Muscle of leg (tissue), 3 donors: ENCODE measurements at regions not wholly inside any gene's neighbourhood (a gene's known extent, or its start where the extent isn't known, plus 50 kb on each side); places are given as distances from the start of the nearest gene placed in this dataset.

Source experiments
- DNase-seq: peaks from one replicate; pipeline ENCODE4 v3.0.0; 2013
- H3K27ac ChIP-seq: one replicate; pipeline ENCODE4 v1.5.1; 2013; ENCODE audit warnings: mild to moderate bottlenecking, low read length, control low read depth
- H3K27me3 ChIP-seq: one replicate; pipeline ENCODE4 v1.6.1; 2013; ENCODE audit warnings: low read length; ENCODE audit not compliant: control insufficient read depth, insufficient read depth
- H3K36me3 ChIP-seq: one replicate; pipeline ENCODE4 v1.6.1; 2013; ENCODE audit warnings: low read length; ENCODE audit not compliant: control insufficient read depth, insufficient read depth
- H3K4me1 ChIP-seq: one replicate; pipeline ENCODE4 v1.6.1; 2013; ENCODE audit warnings: low read length; ENCODE audit not compliant: control insufficient read depth, insufficient read depth
- H3K4me3 ChIP-seq: one replicate; pipeline ENCODE4 v1.5.1; 2013; ENCODE audit warnings: low read length, control low read depth
- H3K9me3 ChIP-seq: replicated peaks from 2 replicates; pipeline ENCODE4 v1.6.1; 2013; ENCODE audit warnings: low read depth, low read length; ENCODE audit not compliant: control insufficient read depth
- WGBS: methylation state at CpG from one replicate; pipeline ENCODE4 v1.1.5; 2013; ENCODE audit warnings: missing lambda C conversion rate; ENCODE audit not compliant: insufficient coverage; 5-methylcytosine and 5-hydroxymethylcytosine counted together

DNA sequence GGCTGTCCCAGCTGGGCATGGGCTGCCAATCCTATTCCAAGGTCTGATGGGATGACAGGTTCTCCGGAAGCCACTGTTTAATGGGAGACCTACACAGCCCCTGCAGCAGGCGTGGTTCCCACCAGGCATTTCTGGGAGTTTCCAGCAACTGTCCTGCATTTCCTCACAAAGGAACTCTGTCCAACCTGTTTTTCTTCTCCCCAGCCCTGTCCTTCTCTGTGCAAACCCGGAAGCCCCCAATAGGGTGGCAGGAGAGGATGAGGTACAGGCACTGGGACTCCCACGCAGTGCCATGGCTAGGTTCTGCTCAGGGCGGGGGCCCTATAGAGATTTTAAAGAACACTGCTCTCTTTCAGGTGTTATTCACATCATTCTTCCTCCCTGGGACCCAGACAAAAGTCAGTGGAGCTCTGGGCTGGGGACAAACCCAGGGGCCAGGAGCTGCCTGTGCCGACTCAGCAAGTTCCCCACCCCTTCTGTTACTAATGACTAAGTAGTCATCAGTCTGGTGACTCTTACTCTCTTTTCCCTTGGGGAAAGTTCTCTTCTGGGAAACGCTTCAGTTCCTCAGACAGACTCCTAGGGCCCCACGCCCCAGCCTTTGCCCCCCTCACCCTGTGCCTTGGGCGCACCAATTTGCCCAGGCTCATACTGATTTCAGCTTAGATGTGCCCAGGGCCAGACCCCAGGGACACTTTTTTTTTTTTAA lies 97.7 kb downstream of the CD47 start:
- Histone ChIP-seq H3K9me3 (no peaks in the 10 kb centered on the region), H3K27me3 (no peaks in the 10 kb centered on the region), H3K36me3 (no peaks in the 10 kb centered on the region), H3K4me1 (peaks cover 10% of the 10 kb centered on the region), H3K4me3 (no peak overlapping the region), H3K27ac (no peak overlapping the region)
- 82% methylated on average over 3 of the region's 9 CpGs for WGBS
- no peak for DNase-seq

DNA sequence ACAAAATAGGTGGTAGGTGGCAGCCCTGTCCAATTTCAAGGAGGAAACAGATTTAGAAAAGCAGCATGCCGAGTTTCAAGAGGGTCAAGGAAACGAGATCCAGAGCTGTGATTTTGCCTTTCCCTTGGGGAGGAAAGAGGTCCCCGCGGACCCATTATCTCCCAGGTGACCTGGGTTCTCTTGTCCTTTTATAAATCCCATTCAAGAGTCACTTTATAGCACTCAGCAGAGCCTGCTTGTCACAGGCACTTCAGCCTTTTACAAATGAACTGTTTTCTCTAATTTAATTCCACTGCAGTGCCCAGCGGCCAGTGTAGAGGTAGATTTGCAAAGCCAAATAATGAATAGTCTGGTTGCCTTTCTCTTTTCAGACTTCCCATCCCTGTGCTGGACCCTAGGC lies 99.9 kb downstream of the CD47 start:
- Histone ChIP-seq H3K9me3 (no peaks in the 10 kb centered on the region), H3K27me3 (no peaks in the 10 kb centered on the region), H3K4me3 (no peak overlapping the region), H3K4me1 (peaks cover 24% of the 10 kb centered on the region), H3K27ac (no peak overlapping the region), H3K36me3 (no peaks in the 10 kb centered on the region)
- WGBS, result 85% methylated on average over 2 of the region's 5 CpGs
- no peak for DNase-seq

DNA sequence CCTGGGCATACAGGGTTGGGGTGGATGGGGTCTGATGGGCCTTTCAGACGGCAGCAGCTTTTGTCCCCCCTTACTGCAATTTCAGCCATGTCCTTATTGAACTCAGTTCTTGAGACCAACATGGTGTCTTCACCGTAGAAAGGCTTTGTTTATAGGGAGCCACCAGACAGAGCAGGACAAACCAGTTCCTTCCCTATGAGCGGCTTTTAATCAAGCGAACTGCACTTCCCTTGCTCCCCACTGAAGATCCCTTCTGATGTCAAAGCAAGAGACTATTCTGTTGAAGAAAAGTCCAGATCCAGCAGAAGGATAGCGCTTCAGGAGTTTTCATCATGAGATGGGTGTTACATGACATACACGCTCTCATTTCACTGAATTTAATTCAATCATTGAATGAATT lies 100.4 kb downstream of the CD47 start:
- Histone ChIP-seq H3K4me1 (peaks cover 26% of the 10 kb centered on the region), H3K9me3 (no peaks in the 10 kb centered on the region), H3K27ac (no peak overlapping the region), H3K27me3 (no peaks in the 10 kb centered on the region), H3K36me3 (no peaks in the 10 kb centered on the region), H3K4me3 (no peak overlapping the region)
- WGBS, result 100% methylated on average over 3 of the region's 6 CpGs
- DNase-seq, result no peak

DNA sequence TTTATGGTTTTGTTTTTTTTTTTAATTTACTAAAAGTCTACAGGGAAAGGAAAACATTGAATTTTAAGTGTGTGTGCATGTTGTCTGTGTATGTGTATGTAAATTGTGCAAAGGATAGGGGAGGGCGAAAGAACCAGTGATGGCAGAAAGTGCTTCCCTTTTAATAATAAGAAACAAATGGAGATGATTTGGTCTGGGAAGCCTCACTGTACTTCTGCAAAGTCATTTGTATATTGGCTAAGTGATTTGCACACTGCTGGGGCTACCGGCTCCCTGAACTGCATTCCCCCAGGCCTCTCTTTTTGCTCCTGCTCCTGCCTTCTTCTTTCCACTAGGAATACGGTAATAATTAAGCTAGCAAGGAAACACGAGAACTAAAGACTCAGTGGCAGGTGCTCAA lies 101.2 kb downstream of the CD47 start:
- H3K4me3 ChIP-seq, result no peak overlapping the region
- H3K27ac ChIP-seq, result no peak overlapping the region

DNA sequence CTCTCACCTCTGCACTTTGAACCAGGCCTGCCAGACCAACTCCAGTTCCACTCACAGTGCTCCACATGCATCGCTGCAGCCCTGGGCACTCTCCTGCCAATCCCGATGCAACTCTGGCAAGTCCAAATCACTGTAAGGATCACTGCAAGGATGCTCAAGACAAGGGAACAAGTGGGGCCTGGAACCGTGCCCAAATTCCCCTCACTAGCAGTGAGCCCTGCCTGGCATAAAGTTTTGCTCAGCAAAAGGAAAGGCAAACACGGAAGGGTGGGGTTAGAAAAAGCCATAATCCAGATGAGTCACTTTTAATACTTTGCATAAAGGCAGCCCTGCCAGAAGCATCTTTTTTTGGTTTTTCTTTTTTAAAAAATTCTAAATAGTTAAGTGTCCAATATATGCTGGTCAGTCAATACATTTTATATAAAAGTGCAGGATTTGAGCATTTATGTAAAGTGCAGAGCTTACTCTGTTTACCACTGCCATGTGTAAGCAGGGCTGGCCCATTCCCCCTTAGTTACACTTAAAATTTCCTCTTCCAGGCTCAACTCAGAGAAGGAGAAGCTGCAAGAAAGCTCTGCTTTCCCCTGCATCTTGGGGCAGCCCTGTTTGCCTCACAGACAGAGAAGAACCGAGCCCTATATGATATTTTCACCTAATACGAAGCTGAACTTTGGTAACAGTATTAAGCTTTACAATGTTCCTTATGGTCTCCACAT lies 102.2 kb downstream of the CD47 start:
- H3K36me3 ChIP-seq, result no peaks in the 10 kb centered on the region
- no peaks in the 10 kb centered on the region for H3K9me3 ChIP-seq
- 20% methylated on average over 2 of the region's 6 CpGs for WGBS
- DNase-seq, result peak; percentile 57
- H3K4me3 ChIP-seq, result no peak overlapping the region
- H3K27ac ChIP-seq, result peak overlapping the region; percentile 22
- H3K27me3 ChIP-seq, result no peaks in the 10 kb centered on the region
- peaks cover 27% of the 10 kb centered on the region for H3K4me1 ChIP-seq

More for the DNA sequence above, 101.2 kb downstream of the CD47 start:
- no peaks in the 10 kb centered on the region for H3K27me3 ChIP-seq
- H3K36me3 ChIP-seq, result no peaks in the 10 kb centered on the region
- peaks cover 27% of the 10 kb centered on the region for H3K4me1 ChIP-seq
- DNase-seq, result peak; percentile 24
- H3K9me3 ChIP-seq, result no peaks in the 10 kb centered on the region
- WGBS, result no CpG with 5 or more reads among the region's 4 CpGs

DNA sequence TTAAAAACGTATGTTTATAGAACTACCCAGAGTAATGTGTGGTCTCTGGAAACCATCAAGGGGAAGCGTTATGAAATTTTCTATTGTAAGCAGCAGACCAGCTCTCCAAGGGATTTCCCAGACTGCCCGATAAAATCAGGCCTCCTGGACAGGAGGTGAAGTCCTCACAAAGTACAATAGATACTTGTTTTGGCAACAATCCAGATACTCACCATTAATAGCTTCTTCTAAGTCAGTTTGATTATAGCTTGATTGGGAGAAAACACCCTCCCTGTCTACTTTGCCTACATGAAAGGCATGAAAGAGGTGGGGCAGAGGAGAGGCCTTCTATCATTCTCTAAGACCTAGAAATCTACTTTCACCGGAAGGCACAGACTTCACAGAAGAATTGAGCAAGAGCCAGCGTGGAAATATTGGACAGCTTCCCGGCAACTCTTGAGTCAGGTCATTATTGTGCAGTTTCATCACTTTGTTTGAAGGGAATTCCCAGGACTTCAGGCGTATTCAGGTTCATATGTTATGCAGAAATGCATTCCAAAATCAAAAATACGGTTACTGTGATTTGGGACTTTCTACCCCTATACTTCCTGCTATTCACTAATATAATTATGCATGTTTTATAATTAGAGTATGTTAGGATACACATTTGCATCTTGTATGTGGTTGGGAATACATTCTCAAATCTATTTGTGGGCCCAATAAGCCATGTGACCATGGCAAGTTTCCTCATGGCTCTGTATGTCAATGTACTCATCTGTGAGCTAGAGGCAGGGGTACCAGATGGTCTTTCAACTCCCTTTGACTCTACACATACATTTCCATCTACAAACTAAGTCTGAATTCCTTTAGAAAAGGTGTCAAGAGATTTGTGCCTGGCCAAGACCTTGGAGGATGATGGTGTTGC lies 103.5 kb downstream of the CD47 start:
- H3K4me3 ChIP-seq, result no peak overlapping the region
- WGBS, result 11% methylated on average over 2 of the region's 8 CpGs
- H3K9me3 ChIP-seq, result no peaks in the 10 kb centered on the region
- no peaks in the 10 kb centered on the region for H3K27me3 ChIP-seq
- H3K4me1 ChIP-seq, result peaks cover 27% of the 10 kb centered on the region
- no peaks in the 10 kb centered on the region for H3K36me3 ChIP-seq
- peak overlapping the region; percentile 76 for H3K27ac ChIP-seq
- DNase-seq, result peak; percentile 98

DNA sequence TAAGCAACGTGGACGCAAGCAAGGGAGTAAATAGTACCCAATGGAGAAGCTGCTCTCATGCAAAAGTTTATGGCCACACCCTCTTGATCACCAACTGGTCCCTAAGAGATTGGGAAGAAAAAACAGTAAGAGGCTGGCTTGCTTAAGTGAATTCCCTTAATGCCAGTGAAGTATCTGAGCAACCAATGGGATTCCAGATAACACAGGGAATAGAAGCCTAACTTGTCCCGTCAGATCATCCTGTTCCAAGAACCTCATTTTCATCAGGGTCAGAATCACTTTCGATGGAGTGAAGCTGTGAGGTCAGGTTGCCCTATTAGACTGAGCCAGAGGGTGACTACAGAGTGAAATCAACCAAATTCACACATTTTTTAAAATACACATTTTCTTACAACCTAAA lies 104.3 kb downstream of the CD47 start:
- Histone ChIP-seq H3K27me3 (no peaks in the 10 kb centered on the region), H3K4me1 (peaks cover 32% of the 10 kb centered on the region), H3K9me3 (no peaks in the 10 kb centered on the region), H3K27ac (peak overlapping the region; percentile 76), H3K4me3 (no peak overlapping the region), H3K36me3 (no peaks in the 10 kb centered on the region)
- peak; percentile 44 for DNase-seq
- WGBS, result 80% methylated on average over 1 of the region's 4 CpGs

DNA sequence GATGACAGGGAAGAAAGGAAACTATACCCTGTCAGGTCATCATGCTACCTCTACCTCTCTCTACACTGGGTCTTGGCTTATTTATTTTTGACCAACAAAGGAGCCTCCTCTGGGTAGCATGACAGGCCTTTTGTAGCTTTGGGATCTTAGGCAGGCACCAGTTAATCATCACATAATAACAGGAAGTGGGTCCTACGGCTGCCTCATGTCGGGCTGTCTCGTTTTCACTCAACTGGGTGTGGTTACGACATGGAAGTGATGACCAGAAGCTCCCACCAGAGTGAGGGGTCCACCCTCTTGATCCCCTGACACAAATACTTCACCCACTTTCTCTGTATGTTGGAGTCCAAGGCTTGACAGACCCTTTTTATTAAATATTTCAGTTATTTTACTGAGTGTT lies 105.3 kb downstream of the CD47 start:
- DNase-seq, result no peak
- H3K27ac ChIP-seq, result no peak overlapping the region
- H3K36me3 ChIP-seq, result no peaks in the 10 kb centered on the region
- no peaks in the 10 kb centered on the region for H3K9me3 ChIP-seq
- H3K4me3 ChIP-seq, result no peak overlapping the region
- peaks cover 35% of the 10 kb centered on the region for H3K4me1 ChIP-seq
- no peaks in the 10 kb centered on the region for H3K27me3 ChIP-seq
- WGBS, result no CpG with 5 or more reads among the region's 4 CpGs

DNA sequence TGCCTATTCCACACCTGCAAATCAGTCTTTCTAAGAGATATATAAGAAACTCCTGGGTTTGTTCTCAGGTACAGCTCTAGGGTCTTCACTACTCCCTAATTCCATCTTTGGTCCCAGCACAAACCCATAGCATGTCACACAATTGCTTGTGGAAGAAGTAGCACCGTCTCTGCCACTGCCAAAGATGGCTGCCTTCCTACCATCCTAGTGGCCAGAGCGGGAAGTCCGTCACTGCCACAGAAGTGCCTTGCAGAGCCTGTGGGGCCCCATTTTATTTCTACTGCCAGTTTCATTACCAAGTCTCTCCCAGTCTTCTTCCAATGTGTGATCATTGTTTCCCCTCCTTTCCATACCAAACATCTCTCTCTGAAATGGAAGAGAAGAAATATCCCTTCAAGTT lies 107.6 kb downstream of the CD47 start:
- H3K9me3 ChIP-seq, result no peaks in the 10 kb centered on the region
- no peak for DNase-seq
- peaks cover 37% of the 10 kb centered on the region for H3K4me1 ChIP-seq
- WGBS, result 88% methylated on average over 3 of the region's 3 CpGs
- no peak overlapping the region for H3K4me3 ChIP-seq
- H3K36me3 ChIP-seq, result no peaks in the 10 kb centered on the region
- H3K27ac ChIP-seq, result no peak overlapping the region
- no peaks in the 10 kb centered on the region for H3K27me3 ChIP-seq

DNA sequence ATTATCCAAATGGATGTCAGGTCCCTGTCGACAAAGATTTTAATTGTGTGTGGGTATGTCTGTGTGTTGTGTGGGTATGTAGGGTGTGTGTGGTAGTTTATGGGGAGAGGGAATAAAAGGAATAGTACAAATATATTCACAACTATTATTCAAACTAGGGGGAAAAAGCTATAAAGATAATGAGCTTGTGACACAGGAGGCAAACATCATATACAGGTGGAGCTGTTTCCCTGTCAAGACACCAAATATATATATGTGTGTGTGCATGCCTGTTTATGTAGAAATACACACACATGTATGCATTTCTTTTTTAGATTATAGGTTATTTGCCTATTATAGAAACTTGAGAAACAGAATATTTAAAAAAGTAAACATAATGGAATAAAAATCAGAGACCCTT lies 108.7 kb downstream of the CD47 start:
- peak overlapping the region; percentile 18 for H3K27ac ChIP-seq
- H3K4me3 ChIP-seq, result no peak overlapping the region
- H3K27me3 ChIP-seq, result no peaks in the 10 kb centered on the region
- H3K9me3 ChIP-seq, result no peaks in the 10 kb centered on the region
- no peaks in the 10 kb centered on the region for H3K36me3 ChIP-seq
- no peak for DNase-seq
- no CpG with 5 or more reads among the region's 1 CpG for WGBS
- peaks cover 40% of the 10 kb centered on the region for H3K4me1 ChIP-seq
